ENCODE measurements at regions not wholly inside any gene's neighbourhood (a gene's known extent, or its start where the extent isn't known, plus 50 kb on each side); places are given as distances from the start of the nearest gene placed in this dataset.

DNA sequence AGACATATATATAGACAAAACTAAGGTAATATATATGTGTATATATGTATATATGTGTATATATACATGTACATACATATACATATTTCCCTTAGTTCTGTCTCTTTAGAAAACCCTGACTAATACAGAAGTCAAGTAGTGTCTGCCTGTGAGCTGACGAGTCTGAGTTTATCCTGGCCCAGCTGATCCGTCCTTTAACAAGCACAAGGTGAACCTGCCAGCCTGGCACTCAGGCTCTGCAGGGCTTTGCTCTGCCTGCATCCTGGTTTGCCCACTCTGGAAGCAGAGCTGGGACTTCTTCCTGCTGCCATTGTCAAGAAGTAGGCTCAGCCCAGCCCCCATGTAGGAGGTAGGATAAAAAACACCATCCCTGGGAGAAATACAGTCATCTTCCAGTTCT lies 388.0 kb downstream of the ICE1 start:
- TF ChIP-seq, protein P1, sequence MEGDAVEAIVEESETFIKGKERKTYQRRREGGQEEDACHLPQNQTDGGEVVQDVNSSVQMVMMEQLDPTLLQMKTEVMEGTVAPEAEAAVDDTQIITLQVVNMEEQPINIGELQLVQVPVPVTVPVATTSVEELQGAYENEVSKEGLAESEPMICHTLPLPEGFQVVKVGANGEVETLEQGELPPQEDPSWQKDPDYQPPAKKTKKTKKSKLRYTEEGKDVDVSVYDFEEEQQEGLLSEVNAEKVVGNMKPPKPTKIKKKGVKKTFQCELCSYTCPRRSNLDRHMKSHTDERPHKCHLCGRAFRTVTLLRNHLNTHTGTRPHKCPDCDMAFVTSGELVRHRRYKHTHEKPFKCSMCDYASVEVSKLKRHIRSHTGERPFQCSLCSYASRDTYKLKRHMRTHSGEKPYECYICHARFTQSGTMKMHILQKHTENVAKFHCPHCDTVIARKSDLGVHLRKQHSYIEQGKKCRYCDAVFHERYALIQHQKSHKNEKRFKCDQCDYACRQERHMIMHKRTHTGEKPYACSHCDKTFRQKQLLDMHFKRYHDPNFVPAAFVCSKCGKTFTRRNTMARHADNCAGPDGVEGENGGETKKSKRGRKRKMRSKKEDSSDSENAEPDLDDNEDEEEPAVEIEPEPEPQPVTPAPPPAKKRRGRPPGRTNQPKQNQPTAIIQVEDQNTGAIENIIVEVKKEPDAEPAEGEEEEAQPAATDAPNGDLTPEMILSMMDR (conservative IDR thresholded peaks at IDR 0.05): no peak
- no peak for TF ChIP-seq ZFX (IDR thresholded peaks at IDR 0.05)

DNA sequence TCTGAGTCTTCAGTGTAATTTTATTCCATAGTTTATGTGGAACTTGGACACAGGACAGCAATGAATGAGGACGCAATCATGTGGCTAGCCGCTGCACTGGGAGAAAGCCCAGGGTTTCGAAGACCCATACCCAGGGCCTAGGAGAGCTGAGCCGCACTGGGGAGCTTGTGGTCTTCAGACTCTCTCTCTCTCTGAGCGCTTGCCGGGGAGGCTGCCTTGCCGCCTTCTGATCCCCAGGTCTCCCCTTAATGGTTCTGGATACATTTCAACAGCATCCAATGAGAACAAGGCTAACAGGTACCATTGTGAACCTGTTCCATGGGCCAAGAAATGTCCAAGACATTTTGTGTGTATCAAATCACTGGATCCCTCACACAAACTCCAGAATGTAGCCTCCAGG lies 383.4 kb downstream of the ICE1 start:
- no peak overlapping the region for H3K27ac ChIP-seq
- TF ChIP-seq, protein P1 (conservative IDR thresholded peaks at IDR 0.05): no peak
- no peak for TF ChIP-seq ZFX (IDR thresholded peaks at IDR 0.05)

More for the DNA sequence above, 388.0 kb downstream of the ICE1 start:
- no peak overlapping the region for H3K27ac ChIP-seq

DNA sequence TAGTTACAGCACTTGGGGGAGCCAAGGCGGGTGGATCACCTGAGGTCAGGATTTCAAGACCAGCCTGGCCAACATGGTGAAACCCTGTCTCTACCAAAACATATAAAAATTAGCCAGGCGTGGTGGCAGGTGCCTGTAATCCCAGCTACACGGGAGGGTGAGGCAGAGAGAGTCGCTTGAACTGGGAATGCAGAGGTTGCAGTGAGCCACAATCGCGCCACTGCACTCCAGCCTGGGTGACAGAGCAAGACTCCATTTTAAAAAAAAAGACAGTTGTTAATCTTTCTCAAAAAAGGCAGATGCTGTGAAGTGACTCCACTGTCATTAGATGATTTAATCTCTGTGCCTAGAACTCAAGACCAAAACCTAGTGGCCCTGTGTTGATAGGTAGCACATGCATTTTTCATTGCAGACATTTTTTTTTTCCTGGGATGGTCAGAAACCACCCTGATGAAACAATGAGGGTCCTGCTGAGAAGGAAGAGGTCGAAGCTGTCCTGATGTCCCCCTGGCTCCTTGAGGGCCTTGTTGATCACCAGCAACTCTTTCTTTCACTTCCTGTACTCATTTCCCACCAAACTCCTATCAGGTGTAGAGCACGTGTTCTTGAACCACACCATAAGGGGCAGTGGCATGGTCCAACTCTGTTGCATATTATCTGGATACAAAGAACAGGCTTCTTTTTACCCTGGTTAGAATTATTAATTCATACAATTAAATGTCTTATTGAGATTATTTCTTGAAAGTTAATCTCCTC lies 382.2 kb downstream of the ICE1 start:
- TF ChIP-seq, protein P1 (conservative IDR thresholded peaks at IDR 0.05): no peak
- no peak overlapping the region for H3K27ac ChIP-seq

DNA sequence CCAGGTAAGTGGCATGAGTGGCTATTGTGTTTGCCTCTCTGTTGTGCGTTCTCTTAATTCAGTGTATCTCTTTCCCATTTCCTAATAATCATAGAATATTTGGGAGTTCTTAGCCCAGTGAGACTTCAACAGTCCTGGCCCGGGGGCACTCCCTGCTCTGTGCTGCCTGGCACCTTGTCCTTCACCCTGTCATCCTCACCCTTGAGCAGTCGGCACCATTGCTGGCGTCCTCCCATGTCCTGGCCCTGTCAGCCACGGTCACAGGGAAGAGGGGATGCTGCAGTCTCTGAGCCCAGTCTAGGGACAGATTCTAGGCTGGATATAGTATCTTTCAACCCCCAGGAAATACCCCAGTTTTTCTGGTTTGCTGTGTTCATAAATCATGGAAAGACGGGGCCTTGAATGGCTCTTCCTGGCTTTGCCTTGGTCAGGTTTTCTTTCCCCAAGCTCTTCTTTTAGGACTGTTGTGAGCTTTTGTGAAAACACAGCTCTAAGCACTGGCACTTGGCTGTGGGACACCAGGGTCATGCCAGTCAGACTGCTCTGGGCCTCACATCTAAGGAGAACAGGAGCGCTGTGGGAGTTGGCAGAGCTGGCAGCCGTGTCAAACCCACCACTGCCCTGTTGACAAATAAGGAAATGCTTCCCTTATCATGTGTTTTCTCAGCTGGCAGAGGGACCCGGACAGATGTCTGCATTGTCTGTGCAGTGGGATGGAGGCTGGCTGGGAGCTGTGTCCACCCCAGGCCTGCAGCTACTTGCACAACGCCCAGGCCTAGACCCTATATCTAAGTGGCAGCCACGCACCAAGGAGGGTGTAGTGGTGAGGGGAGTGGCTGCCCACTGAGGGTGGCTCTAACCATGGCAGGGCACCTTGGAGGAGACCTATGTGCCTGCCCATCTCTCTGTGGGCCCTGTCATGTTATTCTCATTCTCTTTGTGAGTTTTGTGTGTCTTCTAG lies 378.6 kb downstream of the ICE1 start:
- TF ChIP-seq ZFX (IDR thresholded peaks at IDR 0.05): no peak
- TF ChIP-seq, protein P1 (conservative IDR thresholded peaks at IDR 0.05): no peak
- H3K27ac ChIP-seq: no peak overlapping the region

DNA sequence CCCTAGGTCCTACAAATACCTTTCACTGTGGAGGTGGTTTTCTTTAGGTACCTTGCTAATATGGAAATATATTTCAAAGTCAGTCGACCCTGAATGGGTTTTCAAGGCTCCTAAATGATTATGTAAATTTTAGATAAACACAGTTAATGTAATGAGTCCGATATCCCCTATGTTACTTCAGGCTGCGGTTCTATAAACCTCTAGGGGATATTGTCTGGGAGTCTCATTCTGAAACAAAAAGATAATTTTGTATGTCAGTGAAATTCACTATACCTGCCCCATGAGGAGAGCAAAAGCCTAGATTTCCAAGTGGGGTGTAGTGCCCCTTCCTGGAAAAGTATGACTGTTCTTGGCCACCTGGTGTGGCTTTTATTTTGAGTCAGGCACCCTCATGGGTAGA lies 377.3 kb downstream of the ICE1 start:
- H3K27ac ChIP-seq: no peak overlapping the region
- TF ChIP-seq ZFX (IDR thresholded peaks at IDR 0.05): no peak
- TF ChIP-seq, protein P1 (conservative IDR thresholded peaks at IDR 0.05): no peak

DNA sequence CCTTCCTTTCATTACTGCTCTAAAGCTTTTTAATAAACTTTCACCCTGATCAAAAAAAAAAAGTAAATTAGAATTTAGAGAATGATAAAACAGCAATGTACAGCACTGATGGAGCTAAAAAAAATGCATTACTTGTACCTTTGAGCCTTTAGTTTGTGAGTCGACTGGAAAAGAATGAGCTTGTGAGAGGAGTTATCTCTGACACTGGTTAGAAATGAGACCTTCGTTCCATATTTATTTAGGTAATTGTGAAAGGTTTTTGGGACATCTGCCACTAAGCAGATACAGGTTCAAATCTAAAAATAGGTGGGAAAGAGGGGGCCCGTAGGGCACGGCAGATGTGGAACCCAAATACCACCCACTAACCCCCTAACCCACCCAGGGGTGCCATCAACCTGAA lies 376.8 kb downstream of the ICE1 start:
- no peak overlapping the region for H3K27ac ChIP-seq
- TF ChIP-seq, protein P1 (conservative IDR thresholded peaks at IDR 0.05): no peak
- TF ChIP-seq ZFX (IDR thresholded peaks at IDR 0.05): no peak

DNA sequence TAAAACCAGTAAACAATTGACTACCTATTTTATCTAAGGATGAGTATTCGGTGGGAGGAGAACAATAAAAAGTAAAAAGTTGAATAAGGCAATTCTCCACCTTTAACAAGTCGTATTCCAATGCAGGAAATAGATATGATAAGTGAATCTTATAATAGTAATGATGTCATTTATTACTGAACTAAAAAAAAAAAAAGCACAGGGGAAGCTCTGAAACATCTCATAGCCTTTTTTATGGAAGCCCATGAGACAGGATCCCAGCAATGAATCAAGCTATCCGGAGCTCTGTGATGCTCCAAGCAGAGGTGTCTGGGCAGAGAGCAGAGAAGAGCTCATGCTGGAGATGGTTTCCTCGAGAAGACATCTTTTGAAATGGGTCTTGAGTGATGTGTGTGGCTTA lies 376.0 kb downstream of the ICE1 start:
- H3K27ac ChIP-seq: no peak overlapping the region
- TF ChIP-seq ZFX (IDR thresholded peaks at IDR 0.05): no peak
- TF ChIP-seq, protein P1 (conservative IDR thresholded peaks at IDR 0.05): no peak
